Neural cell (in vitro differentiated cells): ENCODE measurements at regions not wholly inside any gene's neighbourhood (a gene's known extent, or its start where the extent isn't known, plus 50 kb on each side); places are given as distances from the start of the nearest gene placed in this dataset.

Source experiments
- H2AFZ ChIP-seq: fragments of 200-600, 300-800 bp; sonication (generic), shearing (Covaris generic); 2 replicates; pipeline ENCODE4 v1.6.0; 2014; ENCODE audit warnings: low read depth, mild to moderate bottlenecking, antibody characterized with exemption, low read length, moderate library complexity
- H3F3A ChIP-seq: fragments of 200-600 bp; shearing (Covaris generic); 2 replicates; pipeline ENCODE4 v1.6.1; 2016; ENCODE audit warnings: mild to moderate bottlenecking, moderate library complexity, mixed read lengths, antibody characterized with exemption, low read length; ENCODE audit not compliant: insufficient read depth, poor library complexity, severe bottlenecking
- H3K27ac ChIP-seq: fragments of 200-600, 300-800 bp; sonication (generic), shearing (Covaris generic); 2 replicates; pipeline ENCODE4 v1.5.1; 2014; ENCODE audit warnings: mild to moderate bottlenecking, low read length, moderate library complexity
- H3K27me3 ChIP-seq: fragments of 300-800, 200-600 bp; sonication (generic), shearing (Covaris generic); 2 replicates; pipeline ENCODE4 v1.6.0; 2014; ENCODE audit warnings: mild to moderate bottlenecking, low read depth, low read length, moderate library complexity; ENCODE audit not compliant: insufficient read depth
- H3K36me3 ChIP-seq: fragments of 300-800, 200-600 bp; sonication (generic), shearing (Covaris generic); 2 replicates; pipeline ENCODE4 v1.5.1; 2014; ENCODE audit warnings: mild to moderate bottlenecking, antibody characterized with exemption, low read length, moderate library complexity; ENCODE audit not compliant: insufficient read depth
- H3K4me2 ChIP-seq: fragments of 300-800, 200-600 bp; sonication (generic), shearing (Covaris generic); 2 replicates; pipeline ENCODE4 v1.6.0; 2014; ENCODE audit warnings: mild to moderate bottlenecking, low read length
- H3K4me3 ChIP-seq: fragments of 300-800, 200-600 bp; sonication (generic), shearing (Covaris generic); 2 replicates; pipeline ENCODE4 v1.5.1; 2014; ENCODE audit warnings: mild to moderate bottlenecking, low read length, moderate library complexity
- H3K79me2 ChIP-seq: fragments of 200-600 bp; shearing (Covaris generic); replicated peaks from 2 replicates; pipeline ENCODE4 v1.6.0; 2014; ENCODE audit warnings: mild to moderate bottlenecking, low read length, moderate library complexity; ENCODE audit not compliant: insufficient read depth
- H3K9ac ChIP-seq: fragments of 300-800, 200-600 bp; sonication (generic), shearing (Covaris generic); 2 replicates; pipeline ENCODE4 v1.6.1; 2016; ENCODE audit warnings: mild to moderate bottlenecking, low read length, mixed read lengths
- H3K9me2 ChIP-seq: fragments of 200-600 bp; shearing (Covaris generic); 2 replicates; pipeline ENCODE4 v1.6.1; 2016; ENCODE audit warnings: mild to moderate bottlenecking, low read length, mixed read lengths; ENCODE audit not compliant: insufficient read depth
- H3K9me3 ChIP-seq: fragments of 200-600, 300-800 bp; sonication (generic), shearing (Covaris generic); 2 replicates; pipeline ENCODE4 v1.6.1; 2016; ENCODE audit warnings: mild to moderate bottlenecking, mixed run types, low read length, moderate library complexity, mixed read lengths
- H4K20me1 ChIP-seq: fragments of 200-600 bp; shearing (Covaris generic); 2 replicates; pipeline ENCODE4 v1.6.1; 2016; ENCODE audit warnings: mild to moderate bottlenecking, mixed run types; ENCODE audit not compliant: insufficient read depth
- CTCF ChIP-seq: fragments of 450-650 bp; IDR thresholded peaks from 2 replicates; pipeline ENCODE4 v1.5.1; 2014; ENCODE audit warnings: antibody characterized with exemption, mild to moderate bottlenecking, moderate library complexity; ENCODE audit not compliant: poor library complexity, severe bottlenecking
- EP300 ChIP-seq: fragments of 450-650 bp; conservative IDR thresholded peaks from 2 replicates; pipeline ENCODE4 v1.6.1; 2014; ENCODE audit warnings: antibody characterized with exemption, mild to moderate bottlenecking, moderate library complexity; ENCODE audit not compliant: poor library complexity, severe bottlenecking
- EZH2 ChIP-seq: fragments of 200-600, 300-800 bp; shearing (Covaris generic), sonication (generic); IDR thresholded peaks from 2 replicates; pipeline ENCODE4 v1.6.1; 2014; ENCODE audit warnings: antibody characterized with exemption, low read length, borderline replicate concordance, mild to moderate bottlenecking; ENCODE audit not compliant: insufficient read depth, poor library complexity, severe bottlenecking
- MXI1 ChIP-seq: fragments of 450-650 bp; conservative IDR thresholded peaks from 2 replicates; pipeline ENCODE4 v1.6.1; 2014; ENCODE audit warnings: antibody characterized with exemption, mild to moderate bottlenecking; ENCODE audit not compliant: poor library complexity, severe bottlenecking
- POLR2AphosphoS5 ChIP-seq: IDR thresholded peaks from 2 replicates; pipeline ENCODE4 v1.6.1; 2012
- RAD21 ChIP-seq: fragments of 450-650 bp; conservative IDR thresholded peaks from 2 replicates; pipeline ENCODE4 v1.6.1; 2014; ENCODE audit warnings: antibody characterized with exemption, mild to moderate bottlenecking, moderate library complexity
- SMC3 ChIP-seq: fragments of 450-650 bp; conservative IDR thresholded peaks from 2 replicates; pipeline ENCODE4 v1.6.1; 2014; ENCODE audit warnings: antibody characterized with exemption, mild to moderate bottlenecking, moderate library complexity; ENCODE audit not compliant: poor library complexity
- TAF1 ChIP-seq: IDR thresholded peaks from 2 replicates; pipeline ENCODE4 v1.6.1; 2012; ENCODE audit warnings: low read depth
- TF ChIP-seq, protein P1 (sequence below): IDR thresholded peaks from 2 replicates; pipeline ENCODE4 v1.6.1; 2012; ENCODE audit warnings: borderline replicate concordance

DNA sequence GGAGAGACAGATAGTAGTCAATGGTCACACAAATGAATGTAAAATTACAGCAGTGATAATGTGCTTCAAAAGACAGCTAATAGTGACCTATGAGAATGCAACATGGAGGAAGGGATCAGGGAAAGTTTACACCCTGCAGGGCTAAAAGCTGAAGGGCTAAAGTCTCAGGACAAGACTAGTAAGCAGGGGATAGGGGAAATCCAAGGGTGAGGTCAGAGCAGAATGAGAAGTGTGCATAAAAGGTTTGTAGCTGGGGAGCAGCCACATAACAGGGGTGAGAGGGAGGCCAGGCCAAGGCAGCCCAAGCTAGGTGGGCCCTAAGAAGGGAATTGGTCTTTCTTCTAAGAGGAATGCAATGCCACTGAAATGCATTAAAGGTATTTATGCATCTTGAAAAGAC lies 746.3 kb downstream of the SATB2 start:
- Histone ChIP-seq H3K36me3 (no peaks in the 10 kb centered on the region), H3K9me3 (no peaks in the 10 kb centered on the region), H3K79me2 (no peaks in the 10 kb centered on the region), H3F3A (no peaks in the 10 kb centered on the region), H3K27ac (no peak overlapping the region), H3K9me2 (no peaks in the 10 kb centered on the region), H3K4me3 (no peak overlapping the region), H3K4me2 (no peak overlapping the region), H4K20me1 (no peaks in the 10 kb centered on the region), H3K9ac (no peak overlapping the region), H2AFZ (no peak overlapping the region), H3K27me3 (no peaks in the 10 kb centered on the region)
- TF ChIP-seq EP300 (no peak), POLR2AphosphoS5 (no peak), MXI1 (no peak), CTCF (no peak), TAF1 (no peak), RAD21 (no peak), SMC3 (no peak), EZH2 (no peak)
- TF ChIP-seq, protein P1, sequence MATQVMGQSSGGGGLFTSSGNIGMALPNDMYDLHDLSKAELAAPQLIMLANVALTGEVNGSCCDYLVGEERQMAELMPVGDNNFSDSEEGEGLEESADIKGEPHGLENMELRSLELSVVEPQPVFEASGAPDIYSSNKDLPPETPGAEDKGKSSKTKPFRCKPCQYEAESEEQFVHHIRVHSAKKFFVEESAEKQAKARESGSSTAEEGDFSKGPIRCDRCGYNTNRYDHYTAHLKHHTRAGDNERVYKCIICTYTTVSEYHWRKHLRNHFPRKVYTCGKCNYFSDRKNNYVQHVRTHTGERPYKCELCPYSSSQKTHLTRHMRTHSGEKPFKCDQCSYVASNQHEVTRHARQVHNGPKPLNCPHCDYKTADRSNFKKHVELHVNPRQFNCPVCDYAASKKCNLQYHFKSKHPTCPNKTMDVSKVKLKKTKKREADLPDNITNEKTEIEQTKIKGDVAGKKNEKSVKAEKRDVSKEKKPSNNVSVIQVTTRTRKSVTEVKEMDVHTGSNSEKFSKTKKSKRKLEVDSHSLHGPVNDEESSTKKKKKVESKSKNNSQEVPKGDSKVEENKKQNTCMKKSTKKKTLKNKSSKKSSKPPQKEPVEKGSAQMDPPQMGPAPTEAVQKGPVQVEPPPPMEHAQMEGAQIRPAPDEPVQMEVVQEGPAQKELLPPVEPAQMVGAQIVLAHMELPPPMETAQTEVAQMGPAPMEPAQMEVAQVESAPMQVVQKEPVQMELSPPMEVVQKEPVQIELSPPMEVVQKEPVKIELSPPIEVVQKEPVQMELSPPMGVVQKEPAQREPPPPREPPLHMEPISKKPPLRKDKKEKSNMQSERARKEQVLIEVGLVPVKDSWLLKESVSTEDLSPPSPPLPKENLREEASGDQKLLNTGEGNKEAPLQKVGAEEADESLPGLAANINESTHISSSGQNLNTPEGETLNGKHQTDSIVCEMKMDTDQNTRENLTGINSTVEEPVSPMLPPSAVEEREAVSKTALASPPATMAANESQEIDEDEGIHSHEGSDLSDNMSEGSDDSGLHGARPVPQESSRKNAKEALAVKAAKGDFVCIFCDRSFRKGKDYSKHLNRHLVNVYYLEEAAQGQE, result no peak

- Histone ChIP-seq H3K9me2 (no peaks in the 10 kb centered on the region), H4K20me1 (no peaks in the 10 kb centered on the region), H3K9me3 (no peaks in the 10 kb centered on the region), H3K27ac (no peak overlapping the region), H3K9ac (no peak overlapping the region), H3K79me2 (no peaks in the 10 kb centered on the region), H2AFZ (no peak overlapping the region), H3K27me3 (no peaks in the 10 kb centered on the region), H3K4me3 (no peak overlapping the region), H3K4me2 (no peak overlapping the region), H3F3A (no peaks in the 10 kb centered on the region), H3K36me3 (no peaks in the 10 kb centered on the region)
- TF ChIP-seq SMC3 (no peak), CTCF (no peak), EZH2 (no peak), TAF1 (no peak), RAD21 (no peak), POLR2AphosphoS5 (no peak), MXI1 (no peak), EP300 (no peak)
- TF ChIP-seq, protein P1, result no peak
Observed at GRCh38 chr2:198710562-198710961, 747.2 kb downstream of the SATB2 start.
